Pons (tissue), 1 donor: ENCODE measurements at regions not wholly inside any gene's neighbourhood (a gene's known extent, or its start where the extent isn't known, plus 50 kb on each side); places are given as distances from the start of the nearest gene placed in this dataset.
"Not testable (repeated sequence)": the region's sequence is repeated elsewhere in the genome, so short reads cannot be mapped to it uniquely, and the experiment has no call there.

ENCODE experiments used
- DNase-seq: peaks from one replicate; pipeline ENCODE4 v3.0.0-alpha.2; 2016; ENCODE audit warnings: low spot score

GRCh38 chr2:176923205-176923604, 289.4 kb upstream of the HNRNPA3 start:
- no peak for DNase-seq

- no peak for DNase-seq
Measured at GRCh38 chr2:176924909-176925534, 287.6 kb upstream of the HNRNPA3 start.

- DNase-seq, result no peak
Measured at GRCh38 chr2:176926453-176926852, 286.1 kb upstream of the HNRNPA3 start.

- DNase-seq, result not testable (repeated sequence)
Measured at GRCh38 chr2:176929387-176929786, 283.2 kb upstream of the HNRNPA3 start.

- DNase-seq, result no peak
Measured at GRCh38 chr2:176931588-176932563, 280.7 kb upstream of the HNRNPA3 start.

DNA sequence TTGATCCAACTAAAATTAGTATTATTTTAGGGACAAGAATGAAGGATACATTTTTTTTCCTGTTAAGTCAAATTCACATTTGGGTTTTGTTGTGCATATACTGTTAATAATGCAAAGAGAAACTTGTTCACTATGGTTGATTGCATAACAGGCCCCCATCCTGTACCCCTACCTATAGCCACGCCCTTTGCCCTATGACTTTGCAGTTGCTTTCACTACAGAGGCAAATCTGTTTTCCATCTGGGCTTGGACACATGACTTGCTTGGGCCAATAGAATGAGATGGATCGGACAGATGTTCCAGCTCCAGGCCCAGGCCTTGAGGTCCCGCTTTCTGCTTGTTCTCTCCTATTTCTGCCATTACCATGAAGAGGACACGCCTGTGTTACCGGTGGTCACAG, 278.5 kb upstream of the HNRNPA3 start:
- no peak for DNase-seq

GRCh38 chr2:176934869-176935415, 277.7 kb upstream of the HNRNPA3 start:
- no peak for DNase-seq

DNA sequence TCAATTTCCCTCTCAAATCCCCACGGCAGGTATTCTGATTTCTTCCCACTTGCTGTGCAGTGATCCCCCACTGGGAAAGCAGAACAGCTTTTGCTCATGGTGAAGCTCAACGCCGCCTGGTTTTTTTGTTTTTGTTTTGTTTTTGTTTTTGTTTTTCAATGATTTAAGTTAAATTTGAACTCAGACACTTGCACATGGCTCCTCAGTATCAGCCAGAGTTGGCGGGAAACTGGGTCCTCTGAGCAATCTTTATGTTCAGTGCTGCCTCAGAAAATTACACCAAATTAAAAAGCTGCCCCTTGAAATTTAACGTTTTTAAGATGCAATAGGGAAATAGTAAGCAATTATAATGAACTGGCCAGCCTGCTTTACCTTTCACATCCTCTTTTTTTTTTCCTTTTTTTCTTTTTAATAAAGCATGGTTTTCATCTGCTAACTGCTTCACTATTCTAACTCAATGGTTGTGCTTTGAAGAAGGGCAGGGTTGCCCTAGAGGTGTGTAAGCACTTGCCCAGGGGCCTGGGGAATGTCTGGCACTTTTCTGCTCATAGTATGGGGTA, 277.0 kb upstream of the HNRNPA3 start:
- DNase-seq, result no peak

DNA sequence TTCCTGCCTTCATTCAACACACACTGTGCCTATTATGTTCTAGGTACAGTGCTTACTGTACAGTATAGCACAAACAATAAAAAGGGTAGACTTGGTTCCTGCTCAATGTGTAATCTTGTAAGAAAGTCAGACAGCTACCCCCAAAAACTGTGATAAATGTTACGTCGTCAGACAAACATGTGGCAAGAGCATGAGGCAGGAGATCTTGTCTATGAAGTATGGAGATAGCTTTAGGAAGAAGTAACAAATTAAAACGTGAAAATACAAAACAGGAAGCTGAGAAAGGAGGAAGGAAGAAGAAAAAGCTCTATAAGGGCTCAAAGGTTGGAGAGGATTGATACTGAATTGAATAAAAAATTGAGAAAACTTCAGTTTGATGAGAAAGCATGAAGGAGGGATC, 276.2 kb upstream of the HNRNPA3 start:
- DNase-seq, result no peak

DNA sequence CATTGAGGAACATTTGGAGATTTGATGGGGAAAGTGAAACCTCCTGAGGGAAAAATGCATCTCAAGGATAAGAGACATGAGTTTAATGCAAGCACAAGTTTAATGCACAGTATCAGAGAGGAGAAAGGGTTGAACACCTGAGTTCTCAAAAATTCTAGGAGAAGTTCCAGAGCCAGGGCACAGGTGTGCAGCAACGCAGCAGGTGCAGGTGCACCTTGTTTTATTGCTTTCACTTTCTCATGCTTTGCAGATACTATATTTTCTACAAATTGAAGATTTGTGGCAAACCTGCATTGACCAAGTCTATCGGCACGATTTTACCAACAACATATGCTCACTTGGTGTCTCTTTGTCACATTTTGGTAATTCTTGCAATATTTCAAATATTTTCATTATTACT, 267.6 kb upstream of the HNRNPA3 start:
- no peak for DNase-seq

DNA sequence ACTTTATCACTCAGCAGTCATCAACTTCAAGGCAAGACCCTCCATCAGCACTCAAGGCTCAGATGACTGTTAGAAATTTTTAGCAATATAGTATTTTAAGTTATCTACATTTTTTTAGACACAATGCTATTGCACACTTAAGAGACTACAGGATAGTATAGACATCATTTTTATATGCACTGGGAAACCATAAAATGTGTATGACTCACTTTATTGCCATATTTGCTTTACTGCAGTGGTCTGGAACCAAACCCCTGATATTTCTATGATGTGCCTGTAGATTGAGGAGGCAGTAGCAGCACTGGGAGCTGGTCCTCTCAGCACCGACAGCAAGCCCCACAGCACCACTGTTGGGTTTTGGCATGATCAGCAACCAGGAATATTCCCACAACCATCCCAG, 264.8 kb upstream of the HNRNPA3 start:
- no peak for DNase-seq

- DNase-seq, result not testable (repeated sequence)
Measured at GRCh38 chr2:176951218-176951617, 261.4 kb upstream of the HNRNPA3 start.

DNA sequence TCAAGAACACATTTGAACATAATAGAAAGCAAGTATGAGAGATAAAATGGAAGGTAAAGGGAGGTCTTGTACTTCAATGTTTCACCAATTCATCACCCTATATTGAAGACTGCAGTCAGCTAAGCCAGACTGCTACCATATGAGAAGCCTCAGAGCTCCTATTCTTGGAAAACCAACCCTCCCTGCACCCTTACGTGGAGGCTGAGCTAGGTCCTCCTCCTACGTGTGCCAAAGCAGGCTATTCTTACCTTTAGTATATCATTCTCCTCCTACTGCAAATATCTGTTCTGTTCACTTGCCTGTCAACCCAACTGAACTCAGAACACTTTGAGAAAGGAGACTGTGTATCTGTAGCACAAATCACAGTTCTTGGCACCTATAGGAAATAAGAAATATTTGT, 255.8 kb upstream of the HNRNPA3 start:
- DNase-seq, result no peak

- no peak for DNase-seq
Measured at GRCh38 chr2:176959614-176960013, 253.0 kb upstream of the HNRNPA3 start.

DNA sequence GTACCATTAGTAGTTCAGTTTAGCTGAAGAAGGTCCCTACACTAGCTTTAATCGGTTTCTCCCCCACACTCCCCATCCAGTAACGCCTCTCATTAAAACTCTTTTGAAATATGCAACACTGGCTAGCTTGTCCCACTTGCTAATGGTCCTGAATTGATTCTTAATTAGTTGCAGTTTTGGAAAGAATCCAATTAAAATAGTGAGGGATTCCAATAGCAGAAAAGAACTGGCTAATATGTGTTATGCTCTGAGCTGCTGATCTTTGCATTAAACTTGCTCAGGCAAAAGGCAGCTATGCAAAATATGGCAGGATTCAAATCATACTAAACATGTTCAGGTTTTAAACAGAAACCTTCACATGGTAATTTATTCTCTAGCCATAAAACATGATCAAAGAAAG, 252.5 kb upstream of the HNRNPA3 start:
- no peak for DNase-seq

DNA sequence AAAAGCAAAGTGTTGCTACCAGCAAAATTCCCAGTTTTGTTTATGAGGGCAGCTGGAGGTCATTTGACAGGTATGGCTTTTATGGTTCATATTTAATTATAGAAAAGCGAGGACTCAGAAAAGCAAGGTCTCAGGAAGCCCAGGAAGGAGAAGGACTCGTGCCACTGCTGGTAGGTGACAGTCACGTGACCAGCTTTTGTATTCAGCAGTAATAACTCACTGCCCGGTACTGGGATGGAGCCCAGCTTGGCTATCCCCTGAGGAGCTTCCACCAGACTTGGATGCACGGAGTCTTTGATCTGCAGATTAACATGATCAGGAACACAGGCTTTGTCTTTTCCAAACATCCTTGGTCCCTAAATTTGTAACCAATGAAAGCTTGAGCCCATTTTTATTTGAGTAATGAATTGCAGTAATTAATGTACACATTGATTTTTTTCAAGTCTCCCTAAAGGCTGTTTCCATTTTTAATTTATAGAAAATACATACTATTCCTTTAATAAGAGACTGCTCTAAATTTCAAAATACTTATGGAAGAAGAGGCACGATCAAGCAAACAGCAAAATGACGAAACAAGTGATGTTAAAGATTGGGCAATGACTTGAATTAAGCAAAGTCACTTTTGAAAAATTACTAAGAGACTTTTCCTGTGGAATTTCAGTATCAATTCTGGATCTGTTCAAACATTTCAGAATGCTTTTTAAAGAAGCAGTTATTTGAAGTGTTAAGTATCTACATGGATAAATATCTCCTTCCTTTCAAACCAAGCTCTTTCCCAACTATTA, 251.7 kb upstream of the HNRNPA3 start:
- DNase-seq, result no peak

DNA sequence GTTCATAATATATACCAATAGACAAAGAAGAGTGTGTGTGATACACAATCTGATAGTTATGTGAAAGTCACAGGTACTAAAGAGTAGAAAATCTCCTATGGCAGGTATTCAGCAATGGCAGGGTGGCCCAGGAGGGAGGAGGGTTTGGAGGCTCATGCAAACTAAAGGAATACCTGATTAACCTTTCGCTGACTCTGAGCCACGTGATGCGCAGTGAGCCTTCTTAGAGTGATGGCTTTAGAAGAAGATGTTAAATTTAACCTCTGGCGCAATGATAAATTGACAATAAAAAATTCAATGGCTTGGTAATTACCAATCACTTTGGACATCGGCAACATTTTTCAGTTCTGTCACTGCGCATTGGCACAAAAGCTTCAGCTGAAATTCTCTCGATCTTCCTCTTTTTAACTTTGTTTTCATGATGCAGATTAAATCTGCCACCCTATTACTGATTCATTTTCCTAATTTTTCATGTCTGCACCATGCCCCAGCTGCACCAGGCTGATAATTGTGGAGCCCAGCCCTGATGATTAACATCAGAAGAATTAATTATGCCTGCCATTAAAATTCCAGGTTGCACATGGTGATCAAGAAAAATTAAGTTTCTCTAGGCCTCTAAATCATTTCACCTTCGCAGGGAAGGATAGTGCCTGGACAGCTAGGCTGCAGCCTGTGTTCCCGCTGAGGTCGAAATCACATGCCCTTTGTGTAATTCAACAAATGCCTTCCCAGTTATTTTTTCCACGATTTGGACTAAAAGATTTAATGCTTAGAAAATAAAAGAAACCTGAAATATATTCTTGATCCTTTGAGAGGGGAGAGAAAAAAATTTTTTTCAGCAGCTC, 250.6 kb upstream of the HNRNPA3 start:
- no peak for DNase-seq

- no peak for DNase-seq
Measured at GRCh38 chr2:176963568-176964287, 248.9 kb upstream of the HNRNPA3 start.

DNA sequence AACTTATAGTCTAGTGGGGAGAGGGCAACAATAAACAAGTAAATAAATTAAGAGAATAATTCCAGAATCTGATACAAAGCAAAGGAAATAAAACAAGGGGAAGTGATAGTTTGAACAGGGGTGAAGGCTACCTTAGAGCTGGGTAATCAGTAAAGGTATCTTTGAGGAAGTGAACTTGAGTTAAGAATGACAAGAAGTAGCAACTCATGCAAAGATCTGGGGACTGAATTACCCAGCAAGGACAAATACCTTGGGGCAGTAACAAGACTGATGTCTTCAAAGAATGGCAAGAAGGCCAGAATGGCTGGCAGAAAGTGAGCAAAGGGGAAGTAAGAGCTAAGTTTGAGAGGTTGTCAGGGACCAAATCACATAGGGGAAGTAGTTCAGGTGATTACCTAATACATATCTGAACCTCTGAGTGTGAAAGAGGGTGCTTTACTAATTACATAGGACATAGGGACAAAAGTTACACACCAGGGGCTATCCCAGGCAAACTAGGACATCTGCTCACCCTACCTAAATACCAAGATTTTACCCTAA, 244.6 kb upstream of the HNRNPA3 start:
- DNase-seq, result no peak
